ENCODE measurements at regions not wholly inside any gene's neighbourhood (a gene's known extent, or its start where the extent isn't known, plus 50 kb on each side); places are given as distances from the start of the nearest gene placed in this dataset.

DNA sequence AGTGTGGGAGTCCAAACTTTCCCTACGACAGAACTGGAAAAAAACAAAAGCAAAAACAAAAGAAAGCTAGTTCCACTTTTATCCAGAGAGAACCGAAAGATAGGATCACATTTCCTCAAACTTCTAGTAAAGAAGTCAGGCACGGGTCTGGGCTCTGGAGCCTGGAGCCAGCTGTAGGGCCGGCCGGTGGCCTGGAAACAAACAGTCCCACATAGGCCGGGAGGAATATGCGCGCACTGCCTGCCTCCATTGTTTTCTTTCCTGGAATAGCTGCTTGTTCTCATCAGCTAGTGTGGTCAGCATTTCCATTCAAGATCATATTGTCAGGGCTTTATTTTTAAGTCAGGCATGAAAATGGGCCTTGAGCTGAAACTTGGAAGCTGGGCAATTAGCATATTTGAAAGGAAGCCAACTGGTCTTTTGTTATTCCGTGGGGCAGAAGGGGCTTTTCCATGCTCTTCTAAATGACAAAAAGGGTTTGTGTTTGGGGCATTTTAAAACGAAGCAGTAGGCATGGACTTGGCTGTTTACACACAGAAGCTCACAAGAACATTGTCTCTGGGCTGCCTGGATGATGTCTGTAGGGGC lies 58.7 kb upstream of the RFX8 start:
- no peak overlapping the region for H3K4me3 ChIP-seq (ENCODE audit: low read depth, low read length)
- no peak for TF ChIP-seq CTCF (IDR thresholded peaks at IDR 0.05; ENCODE audit: low read depth, low read length, missing control alignments)
- in situ Hi-C loops (cut with HindIII; ENCODE audit: low sequenced_read_pairs) = no loop called here
- peak; percentile 68 for DNase-seq (ENCODE audit: low read depth)

DNA sequence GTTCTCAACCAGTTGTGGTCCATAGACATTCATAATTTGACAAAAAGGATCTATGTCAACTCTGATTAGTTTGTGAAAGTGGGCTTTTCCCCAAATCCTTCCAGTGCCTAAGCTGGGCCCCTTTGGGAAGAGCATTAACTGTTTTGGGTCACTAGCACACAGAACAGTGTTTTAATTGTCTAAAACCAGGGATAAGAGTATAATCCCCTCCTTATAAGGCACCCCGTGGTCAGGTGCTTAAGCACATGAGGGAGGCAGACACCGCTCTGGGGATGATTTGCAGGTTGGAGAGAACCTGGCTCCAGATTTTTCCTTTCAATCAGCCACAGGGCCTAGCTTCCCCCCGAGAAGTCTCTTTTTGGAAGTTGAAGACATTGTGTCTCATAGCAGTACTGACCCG lies 53.6 kb upstream of the RFX8 start:
- no peak overlapping the region for H3K4me3 ChIP-seq (ENCODE audit: low read depth, low read length)
- in situ Hi-C loops (cut with HindIII; ENCODE audit: low sequenced_read_pairs) = no loop called here
- DNase-seq (ENCODE audit: low read depth) = no peak
- no peak for TF ChIP-seq CTCF (IDR thresholded peaks at IDR 0.05; ENCODE audit: low read depth, low read length, missing control alignments)

DNA sequence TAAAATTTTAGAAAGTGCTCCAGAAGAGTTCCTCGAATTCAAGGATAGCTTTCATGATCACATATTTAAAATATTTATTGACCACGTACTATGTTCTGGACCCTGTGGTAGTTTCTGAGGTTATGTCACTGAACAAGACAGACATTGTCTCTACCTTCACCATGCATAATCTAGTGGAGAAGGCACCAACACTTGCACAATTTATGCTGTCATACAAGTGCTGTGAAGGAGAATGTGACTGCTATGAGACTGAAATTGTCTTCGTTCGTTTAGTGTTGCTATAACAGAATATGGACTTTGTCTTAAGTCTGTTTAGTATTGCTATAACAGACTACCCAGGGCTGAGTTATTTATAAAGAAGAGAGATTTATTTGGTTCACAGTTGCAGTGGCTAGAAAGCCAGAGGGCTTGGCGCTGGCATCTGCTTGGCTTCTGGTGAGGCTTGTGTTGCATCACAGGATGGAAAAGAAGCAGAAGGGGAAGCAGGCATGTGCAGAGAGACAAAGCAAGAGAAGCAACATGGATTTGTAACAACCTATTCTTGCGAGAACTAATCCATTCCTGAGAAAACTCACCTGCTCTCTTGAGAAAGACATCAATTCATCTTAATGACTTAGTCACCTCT lies 50.0 kb upstream of the RFX8 start:
- no peak for TF ChIP-seq CTCF (IDR thresholded peaks at IDR 0.05; ENCODE audit: low read depth, low read length, missing control alignments)
- DNase-seq (ENCODE audit: low read depth) = no peak
- no peak overlapping the region for H3K4me3 ChIP-seq (ENCODE audit: low read depth, low read length)
- in situ Hi-C loops (cut with HindIII; ENCODE audit: low sequenced_read_pairs) = no loop called here

Measured in astrocyte of the cerebellum (primary cell).